HK-2 (cell line): ENCODE measurements at regions not wholly inside any gene's neighbourhood (a gene's known extent, or its start where the extent isn't known, plus 50 kb on each side); places are given as distances from the start of the nearest gene placed in this dataset.
A peak's percentile ranks its signal among the peaks of the same experiment; 100 is the strongest.
"Not testable (repeated sequence)": the region's sequence is repeated elsewhere in the genome, so short reads cannot be mapped to it uniquely, and the experiment has no call there.

ENCODE experiments used
- DNase-seq: peaks from one replicate; pipeline ENCODE4 v3.0.0-alpha.2; 2018; ENCODE audit not compliant: unreplicated experiment

GRCh38 chr1:91207691-91208090 is 185.9 kb upstream of the ZNF644 start:
- DNase-seq, result not testable (repeated sequence)

DNA sequence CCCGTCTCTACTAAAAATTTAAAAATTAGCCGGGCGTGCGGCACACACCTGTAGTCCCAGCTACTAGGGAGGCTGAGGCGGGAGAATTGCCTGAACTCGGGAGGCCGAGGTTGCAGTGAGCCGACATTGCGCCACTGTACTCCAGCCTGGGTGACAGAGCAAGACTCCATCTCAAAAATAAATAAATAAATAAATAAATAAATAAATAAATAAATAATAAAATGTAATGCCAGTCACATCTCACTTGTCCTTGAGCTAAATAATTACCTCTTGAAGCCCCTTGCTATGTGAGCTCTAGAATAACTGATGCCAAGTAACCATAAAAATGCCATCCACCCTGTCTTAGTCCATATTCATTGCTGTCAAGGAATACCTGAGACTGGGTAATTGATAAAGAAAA is 182.3 kb upstream of the ZNF644 start:
- DNase-seq, result not testable (repeated sequence)

DNA sequence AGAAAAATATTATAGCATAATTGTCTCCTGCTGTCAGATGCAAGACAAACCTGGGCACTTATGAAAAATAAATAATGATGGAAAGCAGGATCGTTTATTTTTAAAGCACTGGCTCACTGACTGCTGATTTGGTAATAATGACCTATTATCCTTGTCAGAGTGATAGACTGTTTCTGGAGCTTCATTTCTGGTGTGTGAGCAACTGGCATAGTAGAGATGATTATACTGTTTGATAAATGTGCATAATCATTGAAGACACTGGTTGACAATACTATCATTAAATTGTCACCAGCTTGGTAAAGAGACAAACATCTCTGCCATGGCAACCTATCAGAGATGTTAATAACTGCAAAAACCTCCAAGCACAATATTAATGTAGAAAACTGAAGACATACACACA is 179.9 kb upstream of the ZNF644 start:
- no peak for DNase-seq

GRCh38 chr1:91201176-91201575 is 179.3 kb upstream of the ZNF644 start:
- DNase-seq, result no peak

DNA sequence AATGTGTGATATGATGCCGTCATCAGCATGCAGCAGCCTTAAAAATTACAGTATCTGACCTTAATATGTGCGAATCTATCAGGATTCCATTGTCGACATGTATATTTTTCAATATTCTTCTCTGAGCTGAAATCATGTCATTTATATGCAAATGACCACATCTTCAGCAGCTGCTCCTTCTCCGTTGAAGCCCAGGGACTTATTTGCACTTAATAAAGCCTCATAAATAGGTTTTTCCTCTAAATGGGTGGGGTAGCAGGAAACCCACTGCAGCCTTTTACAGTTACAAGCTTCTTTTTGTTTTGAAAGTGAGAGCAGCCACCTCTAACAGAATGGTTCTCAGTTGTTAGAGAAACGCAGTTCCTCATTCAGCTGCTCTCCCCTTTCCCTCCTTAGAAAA is 178.8 kb upstream of the ZNF644 start:
- DNase-seq, result no peak

DNA sequence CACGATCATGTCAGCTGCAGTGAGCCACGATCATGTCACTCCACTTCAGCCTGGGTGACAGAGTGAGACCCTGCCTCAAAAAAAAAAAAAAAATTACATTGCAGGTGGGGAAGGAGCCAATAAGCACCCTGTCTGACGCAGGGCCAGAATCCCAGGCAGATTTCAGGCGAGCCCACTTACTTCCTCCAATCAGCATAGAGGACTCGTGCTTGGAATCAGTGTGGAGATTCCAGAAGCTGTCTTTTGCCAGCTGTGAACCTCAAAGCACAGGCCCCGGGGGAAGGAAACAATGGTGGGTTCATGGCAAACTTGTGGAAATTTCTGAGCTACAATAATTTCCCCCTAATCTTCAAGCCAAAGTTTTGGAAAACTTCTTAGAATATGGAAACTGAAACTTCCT is 178.2 kb upstream of the ZNF644 start:
- no peak for DNase-seq

GRCh38 chr1:91190996-91191395 is 169.2 kb upstream of the ZNF644 start:
- no peak for DNase-seq

DNA sequence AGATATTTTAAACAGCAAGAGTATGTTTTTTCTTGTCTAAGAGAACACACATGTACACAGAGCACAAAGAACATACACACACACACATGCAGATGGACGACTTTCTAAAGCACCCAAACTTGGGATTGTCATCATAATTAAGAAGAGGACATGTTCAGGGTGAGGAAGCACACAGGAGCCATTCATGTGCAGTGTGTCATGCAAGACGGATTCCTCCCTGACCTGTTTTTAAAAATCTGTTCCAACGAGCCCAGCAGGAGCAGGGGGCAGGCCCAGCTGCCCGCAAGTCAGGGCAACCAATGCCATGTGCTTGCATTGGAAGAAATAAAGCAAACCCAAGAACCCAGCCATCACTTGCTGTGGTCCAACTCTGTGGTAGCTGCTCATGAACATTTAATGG is 167.3 kb upstream of the ZNF644 start:
- DNase-seq, result no peak

GRCh38 chr1:91182807-91183206 is 161.0 kb upstream of the ZNF644 start:
- DNase-seq, result not testable (repeated sequence)

DNA sequence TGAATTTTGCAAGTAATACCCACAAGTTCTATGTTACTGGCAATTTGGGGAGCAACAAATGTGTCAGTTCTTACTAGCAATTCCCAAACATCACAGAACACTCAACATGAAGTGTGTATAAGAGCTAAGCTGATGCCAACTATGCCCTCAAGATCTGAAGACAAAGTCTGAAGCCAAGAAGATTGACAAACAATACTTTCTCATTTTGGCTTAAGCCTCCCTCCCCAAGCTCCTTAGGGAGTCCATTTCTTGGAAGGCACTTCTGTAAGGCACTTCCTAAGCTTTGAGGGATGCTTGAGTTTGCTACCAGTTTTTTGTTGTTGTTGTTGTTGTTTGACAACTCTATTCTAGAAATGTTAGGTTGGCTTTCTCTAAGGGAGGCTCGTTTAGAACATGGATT is 154.4 kb upstream of the ZNF644 start:
- no peak for DNase-seq

DNA sequence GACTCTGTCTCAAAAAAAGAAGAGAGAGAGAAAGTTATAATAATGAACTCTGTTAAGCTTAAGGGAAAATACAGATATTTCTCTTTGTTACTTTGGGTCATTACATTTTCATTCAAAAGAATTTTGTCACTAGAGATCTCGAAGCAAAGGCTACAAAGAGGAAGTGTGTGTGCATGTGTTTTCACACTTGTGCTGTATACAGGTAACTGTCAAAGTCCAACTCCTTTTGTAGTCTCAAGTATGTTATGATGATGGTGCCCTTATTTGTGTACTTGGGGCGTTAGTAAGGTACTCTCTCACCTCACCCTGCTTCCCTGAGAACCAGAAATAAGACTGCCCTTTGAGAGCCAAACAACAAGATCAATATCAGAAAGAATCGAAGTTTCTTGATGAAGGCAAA is 152.9 kb upstream of the ZNF644 start:
- DNase-seq, result no peak

DNA sequence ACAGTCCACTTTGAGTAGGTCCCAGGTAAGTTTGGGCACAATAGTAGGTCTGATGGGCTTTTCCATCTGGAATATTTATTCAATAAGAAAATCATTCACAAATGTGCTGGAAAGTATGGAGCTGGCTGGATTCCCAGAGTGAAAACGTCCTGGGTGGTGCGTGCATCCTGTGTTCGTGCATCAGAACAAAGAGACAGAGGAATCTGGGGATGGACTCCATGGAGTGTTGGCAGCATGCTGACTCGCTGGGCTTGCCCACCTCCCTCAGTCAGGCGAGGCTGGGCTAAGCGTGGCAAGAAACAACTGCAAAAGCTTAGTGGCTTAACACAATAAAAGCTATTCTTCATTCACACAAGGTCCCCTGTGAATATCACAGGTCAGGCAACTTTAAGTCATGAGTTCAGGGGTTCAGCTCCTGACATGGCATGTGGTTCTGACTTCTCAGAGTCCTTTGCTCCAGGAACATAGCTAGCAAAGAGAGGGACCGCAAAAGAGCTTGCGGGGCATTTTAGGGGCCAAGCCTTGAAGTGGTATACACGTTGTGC is 151.6 kb upstream of the ZNF644 start:
- no peak for DNase-seq

- DNase-seq, result no peak
These were observed 150.7 kb upstream of the ZNF644 start for GRCh38 chr1:91172541-91172940.

GRCh38 chr1:91171898-91172297 is 150.1 kb upstream of the ZNF644 start:
- no peak for DNase-seq

DNA sequence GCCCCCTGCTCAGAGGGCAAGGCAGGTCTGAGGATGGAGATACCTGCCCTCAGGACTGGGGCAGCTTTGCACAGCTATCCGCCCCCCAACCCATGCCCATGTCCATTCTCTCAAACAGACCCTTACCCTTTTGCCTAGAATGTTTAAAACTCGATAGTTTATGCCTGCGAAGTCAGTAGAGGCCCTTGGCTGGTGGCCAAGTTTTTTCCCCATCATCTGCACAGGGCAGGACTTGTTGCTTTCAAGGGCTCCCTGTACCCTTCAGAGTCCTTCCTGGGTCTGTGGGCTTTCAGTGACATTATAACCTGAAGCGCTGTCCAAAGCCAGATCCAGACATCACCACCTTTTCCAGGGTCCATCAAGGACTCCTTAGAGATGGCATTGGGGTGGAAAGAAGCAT is 148.7 kb upstream of the ZNF644 start:
- DNase-seq, result no peak

- DNase-seq, result peak; percentile 36
These were observed 144.4 kb upstream of the ZNF644 start for GRCh38 chr1:91166106-91166712.

- peak; percentile 74 for DNase-seq
These were observed 143.3 kb upstream of the ZNF644 start for GRCh38 chr1:91165033-91165654.

- no peak for DNase-seq
These were observed 140.8 kb upstream of the ZNF644 start for GRCh38 chr1:91162613-91163012.

GRCh38 chr1:91161749-91162148 is 139.9 kb upstream of the ZNF644 start:
- DNase-seq, result no peak

GRCh38 chr1:91161166-91161565 is 139.3 kb upstream of the ZNF644 start:
- DNase-seq, result no peak

DNA sequence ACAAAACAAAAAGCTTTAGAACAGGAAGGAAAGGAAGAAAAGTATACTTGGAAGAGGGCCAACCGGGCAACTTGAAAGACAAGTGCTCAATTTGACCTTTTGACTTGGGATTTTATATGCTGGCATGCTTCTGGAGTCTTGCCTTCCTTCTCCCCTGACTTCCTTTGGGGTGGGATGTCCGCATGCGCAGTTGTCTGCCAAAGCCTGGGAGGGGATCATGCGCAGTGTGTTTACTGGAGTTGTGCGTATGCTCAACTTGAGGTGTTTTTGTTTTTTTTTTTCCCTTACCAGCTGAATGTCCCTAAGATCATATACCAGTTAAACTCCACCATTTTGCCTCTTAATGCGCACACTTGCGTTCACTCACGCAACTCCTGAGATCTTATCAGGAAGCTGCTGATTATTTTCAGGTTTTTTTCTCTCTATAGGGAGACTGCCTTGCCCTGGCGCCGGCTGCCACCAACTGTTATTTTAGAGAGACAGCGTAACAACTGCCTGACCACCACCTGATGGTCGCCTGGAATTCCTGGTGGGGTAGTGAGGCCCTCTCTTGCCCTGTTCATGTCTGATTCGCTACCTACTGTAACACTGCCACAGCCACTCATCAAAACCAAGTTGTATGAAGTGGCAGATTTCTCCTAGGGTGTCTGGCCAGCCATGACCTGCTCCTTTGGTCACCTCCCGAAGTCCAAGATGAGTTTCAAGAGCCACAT is 138.7 kb upstream of the ZNF644 start:
- no peak for DNase-seq

GRCh38 chr1:91153341-91153740 is 131.5 kb upstream of the ZNF644 start:
- no peak for DNase-seq

- no peak for DNase-seq
These were observed 130.5 kb upstream of the ZNF644 start for GRCh38 chr1:91152331-91152730.
